Heart right ventricle (tissue), 16 donors: ENCODE measurements at regions not wholly inside any gene's neighbourhood (a gene's known extent, or its start where the extent isn't known, plus 50 kb on each side); places are given as distances from the start of the nearest gene placed in this dataset.

Source experiments
- ATAC-seq, 8 donors: fragments of 200-7000 bp; cut with Tn5 transposase; one replicate each; pipeline ENCODE4 v1.9.1; 2020; ENCODE audit warnings: mild to moderate bottlenecking in 8 of 8, moderate library complexity in 8 of 8, moderate number of reproducible peaks in 1 of 8
- DNase-seq, 2 donors: peaks; one replicate each; pipeline ENCODE4 v3.0.0-alpha.2; 2020
- H3K27ac ChIP-seq, 10 donors: fragments of 200-600 bp; sonication (generic) in 2 of 10; one replicate each; pipeline versions ENCODE4 v1.5.0 to v1.8.0; 2020 to 2022; ENCODE audit warnings: mild to moderate bottlenecking in 3 of 10
- H3K27me3 ChIP-seq, 7 donors: fragments of 200-600 bp; one replicate each; pipeline ENCODE4 v1.8.0; 2021 to 2022; ENCODE audit warnings: mild to moderate bottlenecking in 2 of 7
- H3K36me3 ChIP-seq, 9 donors: fragments of 200-600 bp; sonication (generic) in 1 of 9; one replicate each; pipeline versions ENCODE4 v1.5.0 to v1.8.0; 2020 to 2022; ENCODE audit warnings: mild to moderate bottlenecking in 2 of 9
- H3K4me1 ChIP-seq, 9 donors: fragments of 200-600 bp; sonication (generic) in 1 of 9; one replicate each; pipeline versions ENCODE4 v1.5.0 to v1.8.0; 2020 to 2022; ENCODE audit warnings: mild to moderate bottlenecking in 4 of 9
- H3K4me3 ChIP-seq, 10 donors: fragments of 200-600 bp; sonication (generic) in 2 of 10; one replicate each; pipeline versions ENCODE4 v1.5.0 to v1.8.0; 2020 to 2022; ENCODE audit warnings: mild to moderate bottlenecking in 7 of 10, moderate library complexity in 2 of 10
- H3K9me3 ChIP-seq, 11 donors: fragments of 200-600 bp in 10 of 11; sonication (generic) in 2 of 11; one replicate each; pipeline versions ENCODE4 v1.5.0 to v1.8.0; 2013 to 2022; ENCODE audit warnings: mild to moderate bottlenecking in 2 of 11, control low read depth in 1 of 11, moderate library complexity in 1 of 11
- WGBS, 2 donors: extraction: QIAGEN DNeasy Blood & Tissue Kit; methylation state at CpG; one replicate each; pipeline ENCODE4 v1.1.7; 2013; ENCODE audit warnings: inconsistent platforms in 1 of 2; 5-methylcytosine and 5-hydroxymethylcytosine counted together
- intact Hi-C, 10 donors: fragments of 100-400 bp; cut with DNase I; formaldehyde crosslinking; loops; one replicate each; pipeline versions ENCODE4 v1.11.1 to v1.14.2; 2022
- TF ChIP-seq, protein P1 (sequence below), 9 donors: fragments of 200-600 bp; sonication (generic) in 2 of 9; IDR thresholded peaks; one replicate each; pipeline versions ENCODE4 v1.5.0 to v1.8.0; 2021 to 2022; ENCODE audit warnings: antibody characterized with exemption in 9 of 9, mild to moderate bottlenecking in 5 of 9, moderate library complexity in 1 of 9
- donor health status: Arrhythmogenic right ventricular cardiomyopathy.
- donor health status: ischemic (EF 13 %, LVEDD 7.1; RV severe dilation, severe dysfunction).
- donor health status: healthy with polysubstance abuse.
- donor health status: DM: no; HTN: yes; CAD: no.
- donor health status: DM: no; HTN: no; CAD: no.
- donor health status: ischemic (EF 25% LVEDD 6.9; RV normal size, moderate dysfunction).
- donor health status: ischemic (EF 25% LVEDD 5.7; RV mildly dilated, moderate dysfunction).
- donor health status: healthy.
- donor health status: DM: yes; HTN: yes; CAD: no.
- donor health status: Ischemic cardiomyopathy.
- donor health status: ischemic (EF 35%, LVEDD 5.7; RV mildly dilated, moderate dysfunction).
- donor health status: nonischemic (EF 11% LVEDD 7.7; RV severe dilation, severe dysfunction).
- donor health status: DM: yes; HTN: yes; CAD: no.
- donor health status: PGD.
- donor health status: ischemic (EF 29% LVEDD 5.4; RV normal size, mild dysfunction).
- donor health status: nonischemic (EF 23%, LVEDD 6.1; RV moderate dilation, normal function).

DNA sequence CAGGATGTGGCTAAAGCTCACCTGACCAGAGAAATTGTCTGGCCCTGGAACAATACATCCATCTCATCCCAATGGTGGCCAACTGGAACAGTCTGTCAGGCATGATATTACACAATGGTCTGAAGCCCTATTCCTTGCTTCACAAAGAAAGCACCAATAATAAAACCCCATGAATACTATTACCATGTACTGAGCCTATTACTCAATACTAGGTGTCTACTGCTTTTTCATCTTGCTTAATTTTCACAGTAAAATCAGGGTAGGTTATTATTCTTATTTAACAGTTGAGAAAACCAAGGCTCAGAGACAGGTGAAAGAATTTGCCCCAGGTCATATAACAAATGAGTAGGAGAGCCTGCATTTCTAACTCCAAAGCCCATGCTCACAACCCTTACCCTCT lies 68.9 kb upstream of the CAPRIN1 start:
- Histone ChIP-seq H3K4me3 (no peak overlapping the region), H3K9me3 (no peaks in the 10 kb centered on the region), H3K4me1 (peaks cover 0 to 4% (median 0%) of the 10 kb centered on the region in 9 donors), H3K36me3 (no peaks in the 10 kb centered on the region), H3K27me3 (peaks cover 0 to 10% (median 0%) of the 10 kb centered on the region in 7 donors), H3K27ac (no peak overlapping the region)
- ATAC-seq (no peak), DNase-seq (no peak)
- TF ChIP-seq, protein P1, sequence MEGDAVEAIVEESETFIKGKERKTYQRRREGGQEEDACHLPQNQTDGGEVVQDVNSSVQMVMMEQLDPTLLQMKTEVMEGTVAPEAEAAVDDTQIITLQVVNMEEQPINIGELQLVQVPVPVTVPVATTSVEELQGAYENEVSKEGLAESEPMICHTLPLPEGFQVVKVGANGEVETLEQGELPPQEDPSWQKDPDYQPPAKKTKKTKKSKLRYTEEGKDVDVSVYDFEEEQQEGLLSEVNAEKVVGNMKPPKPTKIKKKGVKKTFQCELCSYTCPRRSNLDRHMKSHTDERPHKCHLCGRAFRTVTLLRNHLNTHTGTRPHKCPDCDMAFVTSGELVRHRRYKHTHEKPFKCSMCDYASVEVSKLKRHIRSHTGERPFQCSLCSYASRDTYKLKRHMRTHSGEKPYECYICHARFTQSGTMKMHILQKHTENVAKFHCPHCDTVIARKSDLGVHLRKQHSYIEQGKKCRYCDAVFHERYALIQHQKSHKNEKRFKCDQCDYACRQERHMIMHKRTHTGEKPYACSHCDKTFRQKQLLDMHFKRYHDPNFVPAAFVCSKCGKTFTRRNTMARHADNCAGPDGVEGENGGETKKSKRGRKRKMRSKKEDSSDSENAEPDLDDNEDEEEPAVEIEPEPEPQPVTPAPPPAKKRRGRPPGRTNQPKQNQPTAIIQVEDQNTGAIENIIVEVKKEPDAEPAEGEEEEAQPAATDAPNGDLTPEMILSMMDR (IDR thresholded peaks at IDR 0.05) = no peak
- intact Hi-C loops = loop anchor here in 1 of 10 donors (5.0 kb wide), 1 partner anchor 130 kb away; no protein-coding TSS in a partner anchor

DNA sequence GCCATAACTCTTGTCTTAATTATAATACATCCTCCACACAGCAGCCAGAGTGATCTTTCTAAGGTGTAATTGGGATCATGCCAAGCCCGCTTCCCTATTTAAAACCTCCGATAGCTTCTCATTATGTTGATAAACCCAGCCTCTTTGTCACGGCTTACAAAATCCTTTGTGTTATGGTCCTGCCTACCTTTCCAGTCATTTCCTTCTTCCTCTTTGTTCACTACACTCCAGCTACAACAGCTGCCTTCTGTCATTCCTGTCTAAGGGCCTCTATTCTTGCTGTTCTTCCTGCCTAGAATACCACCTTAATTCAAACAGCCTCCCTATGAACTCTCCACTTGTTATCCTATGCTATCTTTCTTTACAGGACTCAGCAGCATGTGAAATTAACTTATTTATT lies 70.6 kb upstream of the CAPRIN1 start:
- no peaks in the 10 kb centered on the region for H3K36me3 ChIP-seq
- no peaks in the 10 kb centered on the region for H3K9me3 ChIP-seq
- no peak overlapping the region for H3K27ac ChIP-seq
- no peak for DNase-seq
- peaks cover 0 to 4% (median 0%) of the 10 kb centered on the region in 9 donors for H3K4me1 ChIP-seq
- intact Hi-C loops = loop anchor here in 1 of 10 donors (5.0 kb wide), 1 partner anchor 129 kb away; no protein-coding TSS in a partner anchor
- no peak overlapping the region for H3K4me3 ChIP-seq
- ATAC-seq = peak in 1 of 8 donors; percentile 37
- H3K27me3 ChIP-seq = peaks cover 0 to 10% (median 0%) of the 10 kb centered on the region in 7 donors
- TF ChIP-seq, protein P1 (IDR thresholded peaks at IDR 0.05) = no peak
- WGBS, 2 donors = 42 to 48% methylated on average over 3 of the region's 3 CpGs

DNA sequence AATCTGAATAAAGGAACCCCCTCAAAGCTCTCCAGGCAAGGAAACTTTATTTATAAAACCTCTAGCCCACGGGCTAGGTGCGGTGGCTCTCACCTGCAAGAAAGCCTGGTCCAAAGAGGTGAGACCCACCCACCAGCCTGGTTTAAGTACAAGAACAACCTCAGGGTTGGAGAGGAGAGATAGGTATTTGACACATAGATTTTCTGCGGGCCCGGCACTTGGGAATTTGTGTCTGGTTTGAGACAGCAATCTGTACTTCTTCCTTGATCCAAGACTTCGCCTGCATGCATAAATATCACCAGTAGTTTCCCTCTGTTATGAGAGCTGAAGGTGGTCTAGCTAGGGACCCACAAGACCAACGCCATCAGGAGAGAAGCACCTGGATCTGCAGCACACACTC lies 73.2 kb upstream of the CAPRIN1 start:
- Histone ChIP-seq H3K27ac (no peak overlapping the region), H3K27me3 (peaks cover 0 to 8% (median 0%) of the 10 kb centered on the region in 7 donors), H3K36me3 (no peaks in the 10 kb centered on the region), H3K9me3 (no peaks in the 10 kb centered on the region), H3K4me1 (peaks cover 0 to 4% (median 0%) of the 10 kb centered on the region in 9 donors), H3K4me3 (no peak overlapping the region)
- ATAC-seq (no peak), DNase-seq (no peak)
- intact Hi-C loops = no loop called here
- 88 to 90% methylated on average over 6 of the region's 6 CpGs for WGBS, 2 donors
- TF ChIP-seq, protein P1 (IDR thresholded peaks at IDR 0.05) = no peak

GRCh38 chr11:33977676-33978075 lies 73.9 kb upstream of the CAPRIN1 start:
- Histone ChIP-seq H3K27ac (no peak overlapping the region), H3K36me3 (no peaks in the 10 kb centered on the region), H3K9me3 (no peaks in the 10 kb centered on the region), H3K4me3 (no peak overlapping the region), H3K4me1 (peaks cover 0 to 4% (median 0%) of the 10 kb centered on the region in 9 donors), H3K27me3 (peaks cover 0 to 10% (median 0%) of the 10 kb centered on the region in 7 donors)
- TF ChIP-seq, protein P1 (IDR thresholded peaks at IDR 0.05) = no peak
- DNase-seq (no peak), ATAC-seq (no peak)
- intact Hi-C loops = no loop called here
- WGBS, 2 donors = 91 to 99% methylated on average over 4 of the region's 4 CpGs
